ENCODE measurements at regions not wholly inside any gene's neighbourhood (a gene's known extent, or its start where the extent isn't known, plus 50 kb on each side); places are given as distances from the start of the nearest gene placed in this dataset.
"Not testable (repeated sequence)": the region's sequence is repeated elsewhere in the genome, so short reads cannot be mapped to it uniquely, and the experiment has no call there.

DNA sequence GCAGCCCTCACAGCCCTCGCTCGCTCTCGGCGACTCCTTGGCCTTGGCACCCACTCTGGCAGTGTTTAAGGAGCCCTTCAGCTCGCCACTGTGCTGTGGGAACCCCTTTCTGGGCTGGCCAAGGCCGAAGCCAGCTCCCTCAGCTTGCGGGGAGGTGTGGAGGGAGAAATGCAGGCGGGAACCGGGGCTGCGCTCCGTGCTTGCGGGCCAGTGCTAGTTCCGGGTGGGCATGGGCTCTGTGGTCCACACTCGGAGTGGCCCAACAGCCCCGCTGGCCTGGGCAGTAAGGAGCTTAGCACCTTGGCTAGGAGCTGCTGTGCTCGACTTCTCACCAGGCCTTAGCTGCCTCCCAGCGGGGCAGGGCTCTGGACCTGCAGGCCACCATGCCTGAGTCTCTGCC is 192.6 kb downstream of the COX18 start:
- no peak overlapping the region for H3K27ac ChIP-seq (ENCODE audit: low read depth in 2 of 2, low read length in 2 of 2)
- intact Hi-C loops (cut with DNase I), result no loop called here

DNA sequence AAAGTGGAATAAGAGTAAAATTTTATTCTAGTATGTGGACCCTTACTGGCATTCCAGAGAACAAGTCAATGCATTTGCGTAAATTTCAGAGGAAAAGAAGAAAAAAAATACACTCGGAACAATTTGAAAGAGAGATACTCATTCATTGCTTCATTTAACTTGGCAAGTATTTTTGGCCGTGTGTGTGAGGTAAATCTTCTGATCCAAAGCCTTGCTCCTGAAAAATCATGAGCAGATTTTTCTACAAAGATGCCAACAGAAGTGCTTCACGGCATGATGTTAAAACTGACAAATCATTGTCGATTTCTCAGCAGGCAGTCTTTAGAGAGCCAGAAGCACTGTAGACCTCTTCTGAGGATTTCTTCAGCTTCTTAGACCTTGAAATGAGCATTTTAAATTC is 194.0 kb downstream of the COX18 start:
- H3K9me3 ChIP-seq (ENCODE audit: control insufficient read depth in 2 of 3, insufficient read depth in 1 of 3, low read length in 3 of 3), result no peaks in the 10 kb centered on the region
- no peaks in the 10 kb centered on the region for H3K36me3 ChIP-seq (ENCODE audit: control insufficient read depth in 2 of 3, insufficient read depth in 3 of 3, low read length in 3 of 3)
- H3K27ac ChIP-seq (ENCODE audit: low read depth in 2 of 2, low read length in 2 of 2), result no peak overlapping the region
- TF ChIP-seq, protein P1, sequence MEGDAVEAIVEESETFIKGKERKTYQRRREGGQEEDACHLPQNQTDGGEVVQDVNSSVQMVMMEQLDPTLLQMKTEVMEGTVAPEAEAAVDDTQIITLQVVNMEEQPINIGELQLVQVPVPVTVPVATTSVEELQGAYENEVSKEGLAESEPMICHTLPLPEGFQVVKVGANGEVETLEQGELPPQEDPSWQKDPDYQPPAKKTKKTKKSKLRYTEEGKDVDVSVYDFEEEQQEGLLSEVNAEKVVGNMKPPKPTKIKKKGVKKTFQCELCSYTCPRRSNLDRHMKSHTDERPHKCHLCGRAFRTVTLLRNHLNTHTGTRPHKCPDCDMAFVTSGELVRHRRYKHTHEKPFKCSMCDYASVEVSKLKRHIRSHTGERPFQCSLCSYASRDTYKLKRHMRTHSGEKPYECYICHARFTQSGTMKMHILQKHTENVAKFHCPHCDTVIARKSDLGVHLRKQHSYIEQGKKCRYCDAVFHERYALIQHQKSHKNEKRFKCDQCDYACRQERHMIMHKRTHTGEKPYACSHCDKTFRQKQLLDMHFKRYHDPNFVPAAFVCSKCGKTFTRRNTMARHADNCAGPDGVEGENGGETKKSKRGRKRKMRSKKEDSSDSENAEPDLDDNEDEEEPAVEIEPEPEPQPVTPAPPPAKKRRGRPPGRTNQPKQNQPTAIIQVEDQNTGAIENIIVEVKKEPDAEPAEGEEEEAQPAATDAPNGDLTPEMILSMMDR (IDR thresholded peaks at IDR 0.05; ENCODE audit: borderline replicate concordance, extremely low read depth, insufficient read depth), result no peak
- H3K27me3 ChIP-seq (ENCODE audit: control insufficient read depth, insufficient read depth, low read length), result no peaks in the 10 kb centered on the region
- DNase-seq, result no peak
- H3K9ac ChIP-seq (ENCODE audit: low read length in 3 of 3), result no peak overlapping the region
- FAIRE-seq, result no peak
- no peak overlapping the region for H3K4me3 ChIP-seq (ENCODE audit: low read length in 3 of 3)
- H3K4me1 ChIP-seq (ENCODE audit: control insufficient read depth in 2 of 3, insufficient read depth in 2 of 3, low read depth in 1 of 3, low read length in 3 of 3), result no peaks in the 10 kb centered on the region
- intact Hi-C loops (cut with DNase I), result no loop called here

More for the DNA sequence above, 192.6 kb downstream of the COX18 start:
- no peak overlapping the region for H3K9ac ChIP-seq (ENCODE audit: low read length in 3 of 3)
- no peaks in the 10 kb centered on the region for H3K27me3 ChIP-seq (ENCODE audit: control insufficient read depth, insufficient read depth, low read length)
- no peaks in the 10 kb centered on the region for H3K36me3 ChIP-seq (ENCODE audit: control insufficient read depth in 2 of 3, insufficient read depth in 3 of 3, low read length in 3 of 3)
- FAIRE-seq (no peak), DNase-seq (no peak)
- H3K9me3 ChIP-seq (ENCODE audit: control insufficient read depth in 2 of 3, insufficient read depth in 1 of 3, low read length in 3 of 3), result no peaks in the 10 kb centered on the region
- H3K4me1 ChIP-seq (ENCODE audit: control insufficient read depth in 2 of 3, insufficient read depth in 2 of 3, low read depth in 1 of 3, low read length in 3 of 3), result no peaks in the 10 kb centered on the region
- H3K4me3 ChIP-seq (ENCODE audit: low read length in 3 of 3), result no peak overlapping the region
- TF ChIP-seq, protein P1 (IDR thresholded peaks at IDR 0.05; ENCODE audit: borderline replicate concordance, extremely low read depth, insufficient read depth), result no peak

DNA sequence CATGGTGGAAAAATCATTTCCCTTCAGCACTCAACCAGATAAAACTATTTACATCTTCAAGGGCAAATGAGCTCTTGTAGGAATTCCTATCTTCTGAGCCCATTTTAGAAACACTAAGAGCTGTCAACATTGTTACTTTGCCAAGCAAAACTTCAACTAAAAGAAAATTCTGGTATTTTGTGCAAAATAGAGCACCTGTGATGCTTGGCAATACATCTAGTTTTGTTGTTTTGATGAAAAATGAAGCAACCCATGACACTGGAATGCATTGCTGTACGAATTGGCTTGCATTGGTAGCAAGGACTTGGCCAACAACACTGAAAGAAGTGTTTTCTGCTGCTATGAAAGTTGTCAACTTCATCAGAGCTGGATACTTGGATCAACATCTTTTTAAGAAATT is 194.4 kb downstream of the COX18 start:
- no peaks in the 10 kb centered on the region for H3K9me3 ChIP-seq (ENCODE audit: control insufficient read depth in 2 of 3, insufficient read depth in 1 of 3, low read length in 3 of 3)
- TF ChIP-seq, protein P1 (IDR thresholded peaks at IDR 0.05; ENCODE audit: borderline replicate concordance, extremely low read depth, insufficient read depth), result no peak
- H3K9ac ChIP-seq (ENCODE audit: low read length in 3 of 3), result no peak overlapping the region
- H3K4me1 ChIP-seq (ENCODE audit: control insufficient read depth in 2 of 3, insufficient read depth in 2 of 3, low read depth in 1 of 3, low read length in 3 of 3), result no peaks in the 10 kb centered on the region
- H3K36me3 ChIP-seq (ENCODE audit: control insufficient read depth in 2 of 3, insufficient read depth in 3 of 3, low read length in 3 of 3), result no peaks in the 10 kb centered on the region
- DNase-seq (no peak), FAIRE-seq (no peak)
- H3K4me3 ChIP-seq (ENCODE audit: low read length in 3 of 3), result no peak overlapping the region
- no peak overlapping the region for H3K27ac ChIP-seq (ENCODE audit: low read depth in 2 of 2, low read length in 2 of 2)
- intact Hi-C loops (cut with DNase I), result no loop called here
- H3K27me3 ChIP-seq (ENCODE audit: control insufficient read depth, insufficient read depth, low read length), result no peaks in the 10 kb centered on the region

DNA sequence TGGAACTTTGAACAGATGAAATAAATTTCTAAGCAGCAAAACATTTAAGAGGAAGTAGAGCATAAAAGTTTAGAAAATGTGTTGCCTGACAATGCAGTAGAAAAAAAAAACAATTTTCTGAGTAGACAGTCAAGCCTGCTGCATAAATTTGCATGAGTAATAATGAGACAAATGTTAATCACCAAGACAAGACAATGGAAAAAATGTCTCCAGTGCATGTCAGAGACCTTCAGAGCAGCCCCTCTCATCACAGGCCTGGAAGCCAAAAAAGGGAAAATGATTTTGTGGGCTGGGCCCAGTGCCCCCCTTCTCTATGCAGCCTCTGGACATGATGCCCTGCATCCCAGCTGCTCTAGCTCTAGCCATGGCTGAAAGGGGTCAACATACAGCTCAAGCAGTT is 204.6 kb downstream of the COX18 start:
- Histone ChIP-seq H3K36me3 (ENCODE audit: control insufficient read depth in 2 of 3, insufficient read depth in 3 of 3, low read length in 3 of 3) (no peaks in the 10 kb centered on the region), H3K27ac (ENCODE audit: low read depth in 2 of 2, low read length in 2 of 2) (no peak overlapping the region), H3K27me3 (ENCODE audit: control insufficient read depth, insufficient read depth, low read length) (no peaks in the 10 kb centered on the region), H3K9me3 (ENCODE audit: control insufficient read depth in 2 of 3, insufficient read depth in 1 of 3, low read length in 3 of 3) (no peaks in the 10 kb centered on the region), H3K4me1 (ENCODE audit: control insufficient read depth in 2 of 3, insufficient read depth in 2 of 3, low read depth in 1 of 3, low read length in 3 of 3) (no peaks in the 10 kb centered on the region), H3K4me3 (ENCODE audit: low read length in 3 of 3) (no peak overlapping the region), H3K9ac (ENCODE audit: low read length in 3 of 3) (no peak overlapping the region)
- FAIRE-seq, result no peak
- TF ChIP-seq, protein P1 (IDR thresholded peaks at IDR 0.05; ENCODE audit: borderline replicate concordance, extremely low read depth, insufficient read depth), result no peak
- no peak for DNase-seq
- intact Hi-C loops (cut with DNase I), result no loop called here

DNA sequence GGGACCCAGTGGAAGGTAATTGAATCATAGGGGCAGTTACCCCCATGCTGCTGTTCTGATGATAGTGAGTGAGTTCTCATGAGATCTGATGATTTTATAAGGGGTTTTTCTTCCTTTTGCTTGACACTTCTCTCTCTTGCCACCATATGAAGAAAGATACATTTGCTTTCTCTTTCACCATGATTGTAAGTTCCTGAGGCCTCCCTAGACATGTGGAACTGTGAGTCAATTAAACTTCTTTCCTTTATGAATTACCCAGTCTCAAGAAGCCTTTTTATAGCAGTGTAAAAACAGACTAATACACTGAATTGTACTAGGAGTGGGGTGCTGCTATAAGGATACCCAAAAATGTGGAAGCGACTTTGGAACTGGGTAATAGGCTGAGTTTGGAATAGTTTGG is 205.2 kb downstream of the COX18 start:
- H3K27me3 ChIP-seq (ENCODE audit: control insufficient read depth, insufficient read depth, low read length); intact Hi-C loops (cut with DNase I); H3K9ac ChIP-seq (ENCODE audit: low read length in 3 of 3); H3K4me1 ChIP-seq (ENCODE audit: control insufficient read depth in 2 of 3, insufficient read depth in 2 of 3, low read depth in 1 of 3, low read length in 3 of 3); H3K4me3 ChIP-seq (ENCODE audit: low read length in 3 of 3); H3K9me3 ChIP-seq (ENCODE audit: control insufficient read depth in 2 of 3, insufficient read depth in 1 of 3, low read length in 3 of 3); FAIRE-seq; DNase-seq; H3K27ac ChIP-seq (ENCODE audit: low read depth in 2 of 2, low read length in 2 of 2); H3K36me3 ChIP-seq (ENCODE audit: control insufficient read depth in 2 of 3, insufficient read depth in 3 of 3, low read length in 3 of 3): not testable (repeated sequence)
